ENCODE measurements at regions not wholly inside any gene's neighbourhood (a gene's known extent, or its start where the extent isn't known, plus 50 kb on each side); places are given as distances from the start of the nearest gene placed in this dataset.

- TF ChIP-seq CTCF (IDR thresholded peaks at IDR 0.05) = no peak
- no peak for DNase-seq (ENCODE audit: low spot score)
- H3K4me3 Mint-ChIP-seq (ENCODE audit: unreplicated experiment) = no peak overlapping the region
- H3K36me3 Mint-ChIP-seq (ENCODE audit: low read depth) = peaks cover 4% of the 10 kb centered on the region
- H3K4me1 Mint-ChIP-seq (ENCODE audit: low read depth) = peaks cover 4% of the 10 kb centered on the region
- peaks cover 24% of the 10 kb centered on the region for H3K9me3 Mint-ChIP-seq (ENCODE audit: low read depth)
- no peaks in the 10 kb centered on the region for H3K27me3 Mint-ChIP-seq (ENCODE audit: low read depth)
- H3K27ac Mint-ChIP-seq (ENCODE audit: unreplicated experiment) = no peak overlapping the region
Measured at GRCh38 chr3:106059953-106060517, 191.2 kb upstream of the CBLB start.

- Mint-ChIP-seq H3K9me3 (ENCODE audit: low read depth) (peaks cover 21% of the 10 kb centered on the region), H3K36me3 (ENCODE audit: low read depth) (peaks cover 4% of the 10 kb centered on the region), H3K27me3 (ENCODE audit: low read depth) (no peaks in the 10 kb centered on the region), H3K27ac (ENCODE audit: unreplicated experiment) (no peak overlapping the region), H3K4me3 (ENCODE audit: unreplicated experiment) (no peak overlapping the region), H3K4me1 (ENCODE audit: low read depth) (peaks cover 15% of the 10 kb centered on the region)
- no peak for DNase-seq (ENCODE audit: low spot score)
- TF ChIP-seq CTCF (IDR thresholded peaks at IDR 0.05) = no peak
Measured at GRCh38 chr3:106063909-106064308, 195.1 kb upstream of the CBLB start.

GRCh38 chr3:106065831-106066230 lies 197.0 kb upstream of the CBLB start:
- DNase-seq (ENCODE audit: low spot score) = no peak
- Mint-ChIP-seq H3K27ac (ENCODE audit: unreplicated experiment) (no peak overlapping the region), H3K4me1 (ENCODE audit: low read depth) (peaks cover 27% of the 10 kb centered on the region), H3K9me3 (ENCODE audit: low read depth) (peaks cover 21% of the 10 kb centered on the region), H3K27me3 (ENCODE audit: low read depth) (no peaks in the 10 kb centered on the region), H3K4me3 (ENCODE audit: unreplicated experiment) (no peak overlapping the region), H3K36me3 (ENCODE audit: low read depth) (peaks cover 4% of the 10 kb centered on the region)
- no peak for TF ChIP-seq CTCF (IDR thresholded peaks at IDR 0.05)

- no peak for DNase-seq (ENCODE audit: low spot score)
- TF ChIP-seq CTCF (IDR thresholded peaks at IDR 0.05) = no peak
- Mint-ChIP-seq H3K4me1 (ENCODE audit: low read depth) (peaks cover 35% of the 10 kb centered on the region), H3K27ac (ENCODE audit: unreplicated experiment) (peak overlapping the region; percentile 68), H3K36me3 (ENCODE audit: low read depth) (peaks cover 4% of the 10 kb centered on the region), H3K4me3 (ENCODE audit: unreplicated experiment) (no peak overlapping the region), H3K27me3 (ENCODE audit: low read depth) (no peaks in the 10 kb centered on the region), H3K9me3 (ENCODE audit: low read depth) (peaks cover 21% of the 10 kb centered on the region)
Measured at GRCh38 chr3:106067711-106068110, 198.9 kb upstream of the CBLB start.

GRCh38 chr3:106068381-106068780 lies 199.6 kb upstream of the CBLB start:
- H3K36me3 Mint-ChIP-seq (ENCODE audit: low read depth) = peaks cover 4% of the 10 kb centered on the region
- H3K4me1 Mint-ChIP-seq (ENCODE audit: low read depth) = peaks cover 35% of the 10 kb centered on the region
- H3K4me3 Mint-ChIP-seq (ENCODE audit: unreplicated experiment) = no peak overlapping the region
- DNase-seq (ENCODE audit: low spot score) = no peak
- H3K27ac Mint-ChIP-seq (ENCODE audit: unreplicated experiment) = no peak overlapping the region
- peaks cover 15% of the 10 kb centered on the region for H3K9me3 Mint-ChIP-seq (ENCODE audit: low read depth)
- H3K27me3 Mint-ChIP-seq (ENCODE audit: low read depth) = no peaks in the 10 kb centered on the region
- no peak for TF ChIP-seq CTCF (IDR thresholded peaks at IDR 0.05)

Measured in chondrocyte (in vitro differentiated cells).